RWPE2 (cell line): ENCODE measurements at regions not wholly inside any gene's neighbourhood (a gene's known extent, or its start where the extent isn't known, plus 50 kb on each side); places are given as distances from the start of the nearest gene placed in this dataset.
"Not testable (repeated sequence)": the region's sequence is repeated elsewhere in the genome, so short reads cannot be mapped to it uniquely, and the experiment has no call there.

Source experiments
- ATAC-seq: fragments of 200-7000 bp; cut with Tn5 transposase; 3 replicates; pipeline ENCODE4 v1.9.1; 2021; ENCODE audit warnings: low read depth
- DNase-seq: peaks from one replicate; pipeline ENCODE4 v3.0.0-alpha.2; 2020; ENCODE audit warnings: low spot score
- H3K27ac ChIP-seq: fragments of 450-650 bp; 2 replicates; pipeline ENCODE4 v1.5.1; 2017; ENCODE audit warnings: mild to moderate bottlenecking; ENCODE audit not compliant: poor library complexity, severe bottlenecking
- H3K27me3 ChIP-seq: fragments of 250-450 bp; sonication (Bioruptor Pico); 2 replicates; pipeline ENCODE4 v1.5.1; 2021; ENCODE audit warnings: mild to moderate bottlenecking, moderate library complexity; ENCODE audit not compliant: insufficient read depth, poor library complexity, severe bottlenecking
- H3K36me3 ChIP-seq: fragments of 250-450 bp; sonication (Bioruptor Pico); 2 replicates; pipeline ENCODE4 v1.5.1; 2020; ENCODE audit warnings: low read depth, mild to moderate bottlenecking, moderate library complexity
- H3K4me1 ChIP-seq: fragments of 250-450 bp; sonication (Bioruptor Pico); 2 replicates; pipeline ENCODE4 v1.5.1; 2021; ENCODE audit warnings: mild to moderate bottlenecking, moderate library complexity; ENCODE audit not compliant: insufficient read depth, poor library complexity, severe bottlenecking
- H3K4me3 ChIP-seq: fragments of 250-450 bp; sonication (Bioruptor Pico); 2 replicates; pipeline ENCODE4 v1.5.1; 2021; ENCODE audit warnings: mild to moderate bottlenecking, moderate library complexity; ENCODE audit not compliant: severe bottlenecking
- H3K9me3 ChIP-seq: fragments of 250-450 bp; sonication (Bioruptor Pico); 2 replicates; pipeline ENCODE4 v1.5.1; 2021; ENCODE audit warnings: mild to moderate bottlenecking, moderate library complexity; ENCODE audit not compliant: severe bottlenecking

GRCh38 chr1:149211757-149212420 is 108.5 kb upstream of the NBPF9 start:
- not testable (repeated sequence) for DNase-seq, ATAC-seq, H3K27ac ChIP-seq, H3K4me1 ChIP-seq, H3K27me3 ChIP-seq, H3K4me3 ChIP-seq, H3K9me3 ChIP-seq, H3K36me3 ChIP-seq

- H3K27ac ChIP-seq, H3K36me3 ChIP-seq, H3K4me1 ChIP-seq, H3K27me3 ChIP-seq, H3K4me3 ChIP-seq, DNase-seq, H3K9me3 ChIP-seq: not testable (repeated sequence)
- ATAC-seq, result peak; percentile 51; the same call in 2 of the 3 replicates
Measured at GRCh38 chr1:149212946-149213345, 109.6 kb upstream of the NBPF9 start.

GRCh38 chr1:149213673-149214072 is 110.3 kb upstream of the NBPF9 start:
- DNase-seq, H3K9me3 ChIP-seq, ATAC-seq, H3K36me3 ChIP-seq, H3K27ac ChIP-seq, H3K4me3 ChIP-seq, H3K4me1 ChIP-seq, H3K27me3 ChIP-seq: not testable (repeated sequence)

GRCh38 chr1:149218080-149218988 is 115.0 kb upstream of the NBPF9 start:
- H3K4me1 ChIP-seq, H3K36me3 ChIP-seq, H3K4me3 ChIP-seq, H3K27me3 ChIP-seq, H3K27ac ChIP-seq, DNase-seq, H3K9me3 ChIP-seq: not testable (repeated sequence)
- peak; percentile 29; the same call in 1 of the 3 replicates for ATAC-seq

GRCh38 chr1:149219539-149219938 is 116.2 kb upstream of the NBPF9 start:
- H3K9me3 ChIP-seq, H3K27ac ChIP-seq, DNase-seq, H3K27me3 ChIP-seq, H3K4me1 ChIP-seq, H3K36me3 ChIP-seq, ATAC-seq, H3K4me3 ChIP-seq: not testable (repeated sequence)

GRCh38 chr1:149220463-149221074 is 117.2 kb upstream of the NBPF9 start:
- not testable (repeated sequence) for H3K4me3 ChIP-seq, H3K27me3 ChIP-seq, ATAC-seq, H3K36me3 ChIP-seq, H3K9me3 ChIP-seq, DNase-seq, H3K27ac ChIP-seq, H3K4me1 ChIP-seq

- not testable (repeated sequence) for H3K27me3 ChIP-seq, H3K4me3 ChIP-seq, H3K4me1 ChIP-seq, H3K36me3 ChIP-seq, H3K9me3 ChIP-seq, DNase-seq
- H3K27ac ChIP-seq, result peak overlapping the region; percentile 55
- peak; percentile 8; the same call in 2 of the 3 replicates for ATAC-seq
Measured at GRCh38 chr1:149227933-149228665, 124.7 kb upstream of the NBPF9 start.

- not testable (repeated sequence) for H3K4me1 ChIP-seq, H3K36me3 ChIP-seq, DNase-seq, H3K9me3 ChIP-seq, H3K4me3 ChIP-seq, H3K27me3 ChIP-seq
- peak; percentile 95 for ATAC-seq
- H3K27ac ChIP-seq, result peak overlapping the region; percentile 55
Measured at GRCh38 chr1:149228672-149229585, 125.6 kb upstream of the NBPF9 start.

GRCh38 chr1:149229813-149230212 is 126.5 kb upstream of the NBPF9 start:
- not testable (repeated sequence) for DNase-seq, H3K27ac ChIP-seq

More at GRCh38 chr1:149229813-149230212, 126.5 kb upstream of the NBPF9 start:
- not testable (repeated sequence) for H3K4me1 ChIP-seq, H3K27me3 ChIP-seq, H3K4me3 ChIP-seq, H3K36me3 ChIP-seq, H3K9me3 ChIP-seq
- ATAC-seq, result peak; percentile 54
